Activated T-helper 1 cell treated with Interleukin-2 at 50 U/mL for 16 hours (primary cell): ENCODE measurements at regions not wholly inside any gene's neighbourhood (a gene's known extent, or its start where the extent isn't known, plus 50 kb on each side); places are given as distances from the start of the nearest gene placed in this dataset.
"Not testable (repeated sequence)": the region's sequence is repeated elsewhere in the genome, so short reads cannot be mapped to it uniquely, and the experiment has no call there.

ENCODE experiments used
- DNase-seq: peaks from one replicate; pipeline ENCODE4 v3.0.0-alpha.2; 2020; ENCODE audit warnings: low read depth

GRCh38 chr5:17690473-17690872 lies 56.2 kb downstream of the TAF11L14 start:
- DNase-seq, result no peak

GRCh38 chr5:17691762-17692161 lies 57.5 kb downstream of the TAF11L14 start:
- DNase-seq, result no peak

GRCh38 chr5:17694371-17694770 lies 60.1 kb downstream of the TAF11L14 start:
- DNase-seq, result no peak

- DNase-seq, result no peak
Measured at GRCh38 chr5:17694914-17695313, 60.7 kb downstream of the TAF11L14 start.

- DNase-seq, result no peak
Measured at GRCh38 chr5:17696627-17697026, 62.4 kb downstream of the TAF11L14 start.

GRCh38 chr5:17697671-17698070 lies 63.4 kb downstream of the TAF11L14 start:
- no peak for DNase-seq

- no peak for DNase-seq
Measured at GRCh38 chr5:17709011-17709710, 74.9 kb downstream of the TAF11L14 start.

- no peak for DNase-seq
Measured at GRCh38 chr5:17713301-17713700, 79.0 kb downstream of the TAF11L14 start.

- no peak for DNase-seq
Measured at GRCh38 chr5:17714186-17714585, 79.9 kb downstream of the TAF11L14 start.

GRCh38 chr5:17719592-17719991 lies 85.3 kb downstream of the TAF11L14 start:
- no peak for DNase-seq

- DNase-seq, result no peak
Measured at GRCh38 chr5:17720071-17720470, 85.8 kb downstream of the TAF11L14 start.

GRCh38 chr5:17723876-17724275 lies 89.6 kb downstream of the TAF11L14 start:
- no peak for DNase-seq

- DNase-seq, result no peak
Measured at GRCh38 chr5:17727098-17727497, 92.8 kb downstream of the TAF11L14 start.

GRCh38 chr5:17730421-17730820 lies 96.2 kb downstream of the TAF11L14 start:
- DNase-seq, result no peak

- DNase-seq, result no peak
Measured at GRCh38 chr5:17732351-17732923, 98.2 kb downstream of the TAF11L14 start.

GRCh38 chr5:17734011-17734410 lies 99.8 kb downstream of the TAF11L14 start:
- DNase-seq, result no peak

GRCh38 chr5:17735761-17736160 lies 101.5 kb downstream of the TAF11L14 start:
- DNase-seq, result no peak

- no peak for DNase-seq
Measured at GRCh38 chr5:17737092-17737491, 102.8 kb downstream of the TAF11L14 start.

- DNase-seq, result no peak
Measured at GRCh38 chr5:17738446-17738845, 104.2 kb downstream of the TAF11L14 start.

- no peak for DNase-seq
Measured at GRCh38 chr5:17743580-17744435, 109.5 kb downstream of the TAF11L14 start.

- no peak for DNase-seq
Measured at GRCh38 chr5:17748201-17748600, 113.9 kb downstream of the TAF11L14 start.

GRCh38 chr5:17748941-17749340 lies 114.7 kb downstream of the TAF11L14 start:
- no peak for DNase-seq

GRCh38 chr5:17755406-17755805 lies 121.1 kb downstream of the TAF11L14 start:
- not testable (repeated sequence) for DNase-seq
